CD14-positive monocyte (primary cell): ENCODE measurements at regions not wholly inside any gene's neighbourhood (a gene's known extent, or its start where the extent isn't known, plus 50 kb on each side); places are given as distances from the start of the nearest gene placed in this dataset.

Experiments
- DNase-seq, 3 donors: peaks; one replicate each; pipeline ENCODE4 v3.0.0-alpha.2; 2011 to 2022
- H2AFZ ChIP-seq: 2 replicates; pipeline ENCODE4 v1.6.0; 2012; ENCODE audit warnings: mild to moderate bottlenecking, low read depth, low read length, inconsistent platforms; ENCODE audit not compliant: insufficient read depth, poor library complexity, severe bottlenecking
- H3K27ac ChIP-seq, 2 donors: 1 replicate in 1 of 2; 2 replicates in 1 of 2; pipeline ENCODE4 v1.5.1; 2012 to 2013; ENCODE audit warnings: low read length in 2 of 2, control low read depth in 1 of 2, inconsistent platforms in 1 of 2, low read depth in 1 of 2, mild to moderate bottlenecking in 1 of 2
- H3K27me3 ChIP-seq, 2 donors: one replicate each; pipeline versions ENCODE4 v1.6.0 to v1.6.1; 2011 to 2013; ENCODE audit warnings: low read length in 2 of 2; ENCODE audit not compliant: control insufficient read depth in 2 of 2, insufficient read depth in 2 of 2
- H3K36me3 ChIP-seq, 2 donors: replicated peaks in 1 of 2; 1 replicate in 1 of 2; 2 replicates in 1 of 2; pipeline versions ENCODE4 v1.5.1 to v1.6.1; 2012 to 2013; ENCODE audit warnings: low read length in 2 of 2, control low read depth in 1 of 2, inconsistent platforms in 1 of 2, mild to moderate bottlenecking in 1 of 2; ENCODE audit not compliant: insufficient read depth in 2 of 2, control insufficient read depth in 1 of 2
- H3K4me1 ChIP-seq, 2 donors: 1 replicate in 1 of 2; 2 replicates in 1 of 2; pipeline versions ENCODE4 v1.5.1 to v1.6.1; 2012 to 2013; ENCODE audit warnings: low read length in 2 of 2, control low read depth in 1 of 2, inconsistent platforms in 1 of 2, mild to moderate bottlenecking in 1 of 2, moderate library complexity in 1 of 2; ENCODE audit not compliant: insufficient read depth in 2 of 2, control insufficient read depth in 1 of 2
- H3K4me2 ChIP-seq: replicated peaks from 2 replicates; pipeline ENCODE3; 2012; ENCODE audit warnings: low read length, moderate library complexity, mild to moderate bottlenecking; ENCODE audit not compliant: poor library complexity, severe bottlenecking; ENCODE audit errors: extremely low read depth
- H3K4me3 ChIP-seq, 3 experiments: fragments of 200-600 bp in 1 of 3; sonication (generic) in 1 of 3; replicated peaks in 1 of 3; 1 replicate in 2 of 3; 2 replicates in 1 of 3; pipeline ENCODE4 v1.5.1; 2011 to 2013; ENCODE audit warnings: low read length in 3 of 3, mild to moderate bottlenecking in 3 of 3, control low read depth in 2 of 3, low read depth in 2 of 3, inconsistent platforms in 1 of 3, moderate library complexity in 1 of 3
- H3K79me2 ChIP-seq: 2 replicates; pipeline ENCODE4 v1.6.0; 2012; ENCODE audit warnings: mild to moderate bottlenecking, control low read depth, inconsistent platforms, low read length, moderate library complexity; ENCODE audit not compliant: insufficient read depth
- H3K9ac ChIP-seq: 2 replicates; pipeline ENCODE4 v1.6.0; 2017; ENCODE audit warnings: low read length, mild to moderate bottlenecking; ENCODE audit not compliant: insufficient read depth, poor library complexity, severe bottlenecking
- H3K9me3 ChIP-seq, 2 donors: replicated peaks in 1 of 2; 1 replicate in 1 of 2; 2 replicates in 1 of 2; pipeline versions ENCODE4 v1.5.1 to v1.6.1; 2012 to 2013; ENCODE audit warnings: low read length in 2 of 2, control low read depth in 1 of 2; ENCODE audit not compliant: control insufficient read depth in 1 of 2, insufficient read depth in 1 of 2
- H4K20me1 ChIP-seq: 2 replicates; pipeline ENCODE4 v1.6.0; 2012; ENCODE audit warnings: mild to moderate bottlenecking, low read length, control low read depth, moderate library complexity; ENCODE audit not compliant: insufficient read depth
- H3K27ac Mint-ChIP-seq, 7 donors: one replicate each; pipeline ENCODE4 v1.8.0; 2020; ENCODE audit warnings: mild to moderate bottlenecking in 7 of 7, mixed read lengths in 7 of 7, moderate library complexity in 6 of 7, inconsistent platforms in 2 of 7
- H3K27me3 Mint-ChIP-seq, 3 donors: one replicate each; pipeline ENCODE4 v1.8.0; 2021 to 2022; ENCODE audit warnings: low read depth in 3 of 3, mild to moderate bottlenecking in 3 of 3, mixed read lengths in 3 of 3, moderate library complexity in 3 of 3, inconsistent platforms in 1 of 3
- H3K36me3 Mint-ChIP-seq, 2 donors: one replicate each; pipeline ENCODE4 v1.8.0; 2020; ENCODE audit warnings: mixed read lengths in 2 of 2, inconsistent platforms in 1 of 2, mild to moderate bottlenecking in 1 of 2
- H3K4me1 Mint-ChIP-seq: one replicate; pipeline ENCODE4 v1.8.0; 2020; ENCODE audit warnings: mild to moderate bottlenecking, mixed read lengths
- H3K4me3 Mint-ChIP-seq, 2 donors: one replicate each; pipeline ENCODE4 v1.8.0; 2020; ENCODE audit warnings: mild to moderate bottlenecking in 2 of 2, mixed read lengths in 2 of 2, moderate library complexity in 1 of 2
- H3K9me3 Mint-ChIP-seq, 7 donors: one replicate each; pipeline ENCODE4 v1.8.0; 2020 to 2022; ENCODE audit warnings: mixed read lengths in 7 of 7, mild to moderate bottlenecking in 6 of 7, moderate library complexity in 6 of 7, inconsistent platforms in 2 of 7
- CTCF ChIP-seq: fragments of 200-600 bp; IDR thresholded peaks from one replicate; pipeline ENCODE4 v1.8.0; 2022; ENCODE audit warnings: antibody characterized with exemption, mild to moderate bottlenecking
- WGBS: methylation state at CpG from one replicate; pipeline ENCODE4 v1.1.5; 2013; ENCODE audit warnings: missing lambda C conversion rate; ENCODE audit not compliant: insufficient coverage; 5-methylcytosine and 5-hydroxymethylcytosine counted together
- intact Hi-C, 2 donors: fragments of 100-400 bp; cut with micrococcal nuclease; formaldehyde crosslinking; loops; one replicate each; pipeline versions ENCODE4 v1.15.0 to v1.15.1; 2023

- Mint-ChIP-seq H3K27me3 (peaks cover 5% of the 10 kb centered on the region in 3 donors), H3K36me3 (no peaks in the 10 kb centered on the region), H3K27ac (no peak overlapping the region), H3K4me3 (no peak overlapping the region), H3K4me1 (no peaks in the 10 kb centered on the region), H3K9me3 (peaks cover 2 to 8% (median 4%) of the 10 kb centered on the region in 7 donors)
- intact Hi-C loops: no loop called here
- Histone ChIP-seq H3K79me2 (no peaks in the 10 kb centered on the region), H3K4me1 (no peaks in the 10 kb centered on the region), H3K9ac (no peak overlapping the region), H3K4me3 (no peak overlapping the region), H3K4me2 (no peak overlapping the region), H3K36me3 (no peaks in the 10 kb centered on the region), H3K27me3 (no peaks in the 10 kb centered on the region), H2AFZ (no peak overlapping the region), H3K9me3 (peaks cover 0 to 3% of the 10 kb centered on the region in 2 donors), H3K27ac (no peak overlapping the region), H4K20me1 (no peaks in the 10 kb centered on the region)
- no CpG with 5 or more reads among the region's 2 CpGs for WGBS
- DNase-seq: no peak
- no peak for TF ChIP-seq CTCF
Measured at GRCh38 chr18:59758106-59758505, 60.9 kb upstream of the CCBE1 start.

GRCh38 chr18:59752666-59753065, 55.4 kb upstream of the CCBE1 start:
- no CpG with 5 or more reads among the region's 1 CpG for WGBS
- intact Hi-C loops: no loop called here
- H3K4me1 Mint-ChIP-seq: no peaks in the 10 kb centered on the region
- no peak overlapping the region for H3K27ac Mint-ChIP-seq
- H3K27me3 Mint-ChIP-seq: peaks cover 1 to 5% (median 4%) of the 10 kb centered on the region in 3 donors
- Histone ChIP-seq H3K4me2 (no peak overlapping the region), H3K9me3 (peaks cover 0 to 3% of the 10 kb centered on the region in 2 donors), H3K27me3 (no peaks in the 10 kb centered on the region), H3K27ac (no peak overlapping the region), H4K20me1 (no peaks in the 10 kb centered on the region), H3K9ac (no peak overlapping the region), H3K36me3 (no peaks in the 10 kb centered on the region), H3K4me3 (no peak overlapping the region), H3K79me2 (no peaks in the 10 kb centered on the region), H3K4me1 (no peaks in the 10 kb centered on the region), H2AFZ (no peak overlapping the region)
- H3K36me3 Mint-ChIP-seq: no peaks in the 10 kb centered on the region
- no peak overlapping the region for H3K4me3 Mint-ChIP-seq
- TF ChIP-seq CTCF: no peak
- peaks cover 0 to 8% (median 2%) of the 10 kb centered on the region in 7 donors for H3K9me3 Mint-ChIP-seq
- DNase-seq: no peak
